ENCODE measurements at regions not wholly inside any gene's neighbourhood (a gene's known extent, or its start where the extent isn't known, plus 50 kb on each side); places are given as distances from the start of the nearest gene placed in this dataset.

DNA sequence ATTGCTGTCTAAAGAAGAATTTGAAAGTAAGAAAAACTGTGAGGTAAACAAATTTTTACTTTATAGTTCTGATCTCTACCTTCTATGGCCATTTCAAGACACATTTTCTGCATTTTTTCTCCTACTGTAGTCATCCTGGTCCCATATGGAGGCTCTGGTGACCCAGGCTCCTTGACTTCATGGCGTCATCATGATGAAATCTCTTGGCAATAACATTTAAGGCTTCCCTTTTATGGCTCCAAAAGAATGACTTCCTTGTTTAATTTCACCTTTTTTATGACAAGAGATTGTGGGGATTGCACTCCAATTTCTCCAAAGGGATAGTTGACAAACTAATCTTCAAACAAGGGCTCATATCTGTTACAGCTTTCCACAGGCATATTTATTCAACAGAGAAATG is 143.0 kb upstream of the SCN7A start:
- TF ChIP-seq, protein P1, sequence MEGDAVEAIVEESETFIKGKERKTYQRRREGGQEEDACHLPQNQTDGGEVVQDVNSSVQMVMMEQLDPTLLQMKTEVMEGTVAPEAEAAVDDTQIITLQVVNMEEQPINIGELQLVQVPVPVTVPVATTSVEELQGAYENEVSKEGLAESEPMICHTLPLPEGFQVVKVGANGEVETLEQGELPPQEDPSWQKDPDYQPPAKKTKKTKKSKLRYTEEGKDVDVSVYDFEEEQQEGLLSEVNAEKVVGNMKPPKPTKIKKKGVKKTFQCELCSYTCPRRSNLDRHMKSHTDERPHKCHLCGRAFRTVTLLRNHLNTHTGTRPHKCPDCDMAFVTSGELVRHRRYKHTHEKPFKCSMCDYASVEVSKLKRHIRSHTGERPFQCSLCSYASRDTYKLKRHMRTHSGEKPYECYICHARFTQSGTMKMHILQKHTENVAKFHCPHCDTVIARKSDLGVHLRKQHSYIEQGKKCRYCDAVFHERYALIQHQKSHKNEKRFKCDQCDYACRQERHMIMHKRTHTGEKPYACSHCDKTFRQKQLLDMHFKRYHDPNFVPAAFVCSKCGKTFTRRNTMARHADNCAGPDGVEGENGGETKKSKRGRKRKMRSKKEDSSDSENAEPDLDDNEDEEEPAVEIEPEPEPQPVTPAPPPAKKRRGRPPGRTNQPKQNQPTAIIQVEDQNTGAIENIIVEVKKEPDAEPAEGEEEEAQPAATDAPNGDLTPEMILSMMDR (IDR thresholded peaks at IDR 0.05): no peak
- no peak for TF ChIP-seq POLR2A (IDR thresholded peaks at IDR 0.05)
